K562 (cell line): ENCODE measurements at regions not wholly inside any gene's neighbourhood (a gene's known extent, or its start where the extent isn't known, plus 50 kb on each side); places are given as distances from the start of the nearest gene placed in this dataset.

Experiments used
- CCNT2 ChIP-seq: IDR thresholded peaks from 2 replicates; pipeline ENCODE4 v1.6.1; 2011; ENCODE audit warnings: borderline replicate concordance, low read depth, mild to moderate bottlenecking, moderate library complexity, mixed read lengths, low read length; ENCODE audit not compliant: insufficient read length; ENCODE audit errors: extremely low read depth
- ETV1 ChIP-seq: fragments of 450-650 bp; conservative IDR thresholded peaks from 2 replicates; pipeline ENCODE4 v1.6.1; 2016; ENCODE audit warnings: missing genetic modification characterization, control low read depth, low read depth, missing compliant biosample characterization
- FOXA1 ChIP-seq: fragments of 450-650 bp; IDR thresholded peaks from 2 replicates; pipeline ENCODE4 v1.6.1; 2016; ENCODE audit warnings: mild to moderate bottlenecking, borderline replicate concordance
- FOXJ3 ChIP-seq: sonication (generic); formaldehyde crosslinking; IDR thresholded peaks from 2 replicates; pipeline ENCODE4 v1.4.0; 2020; ENCODE audit warnings: mild to moderate bottlenecking, missing genetic modification reagents
- HMG20A ChIP-seq: fragments of 450-650 bp; formaldehyde crosslinking; conservative IDR thresholded peaks from 2 replicates; pipeline ENCODE4 v1.4.0; 2020; ENCODE audit warnings: mild to moderate bottlenecking, mixed read lengths
- HNRNPH1 ChIP-seq: fragments of 200-400 bp; formaldehyde crosslinking; optimal IDR thresholded peaks from 2 replicates; pipeline ENCODE3; 2017; ENCODE audit warnings: low read depth, mild to moderate bottlenecking, low read length, moderate library complexity
- IRF2 ChIP-seq: sonication (generic); formaldehyde crosslinking; IDR thresholded peaks from 2 replicates; pipeline ENCODE4 v1.8.1; 2022; ENCODE audit warnings: mild to moderate bottlenecking, missing genetic modification reagents
- NFRKB ChIP-seq: fragments of 450-650 bp; IDR thresholded peaks from 2 replicates; pipeline ENCODE4 v1.6.1; 2016; ENCODE audit warnings: low read depth
- PHB2 ChIP-seq: fragments of 450-650 bp; IDR thresholded peaks from 2 replicates; pipeline ENCODE4 v1.6.1; 2017; ENCODE audit warnings: low read depth
- PHTF2 ChIP-seq: fragments of 250-450 bp; sonication (Bioruptor Pico); IDR thresholded peaks from 2 replicates; pipeline ENCODE4 v1.5.0; 2021; ENCODE audit warnings: mild to moderate bottlenecking
- POLR2AphosphoS2 ChIP-seq: IDR thresholded peaks from 2 replicates; pipeline ENCODE4 v1.6.1; 2012; ENCODE audit warnings: low read length, improper control_type of control experiment
- RBM25 ChIP-seq: fragments of 200-400 bp; formaldehyde crosslinking; IDR thresholded peaks from 2 replicates; pipeline ENCODE4 v1.6.1; 2018; ENCODE audit warnings: low read length, low read depth, moderate library complexity; ENCODE audit not compliant: severe bottlenecking
- RREB1 ChIP-seq: fragments of 250-450 bp; sonication (Bioruptor Pico); IDR thresholded peaks from 2 replicates; pipeline ENCODE4 v1.4.0; 2020
- SMARCA5 ChIP-seq: fragments of 450-650 bp; IDR thresholded peaks from 2 replicates; pipeline ENCODE4 v1.6.1; 2016
- STAT5B ChIP-seq: fragments of 250-450 bp; sonication (Bioruptor Pico); IDR thresholded peaks from 2 replicates; pipeline ENCODE4 v1.8.0; 2021; ENCODE audit warnings: mild to moderate bottlenecking, inconsistent platforms
- TCFL5 ChIP-seq: fragments of 250-450 bp; sonication (Bioruptor Pico); conservative IDR thresholded peaks from 2 replicates; pipeline ENCODE4 v1.6.1; 2021; ENCODE audit warnings: mild to moderate bottlenecking, moderate library complexity, matching md5 sums
- ZNF311 ChIP-seq: fragments of 250-450 bp; sonication (Bioruptor Pico); IDR thresholded peaks from 2 replicates; pipeline ENCODE4 v1.4.0; 2020; ENCODE audit warnings: mild to moderate bottlenecking, moderate library complexity

GRCh38 chr6:14723535-14724086 lies 522.3 kb upstream of the JARID2 start (continued):
- TF ChIP-seq RREB1 (CRISPR knock-in tag) (no peak), FOXJ3 (no peak), ZNF311 (CRISPR knock-in tag) (no peak), IRF2 (CRISPR knock-in tag) (no peak), TCFL5 (CRISPR knock-in tag) (no peak), HNRNPH1 (no peak), HMG20A (CRISPR knock-in tag) (no peak), ETV1 (tag) (no peak), PHB2 (peak; percentile 56; the same call in 1 of the 2 replicates), SMARCA5 (peak; percentile 81; the same call in 1 of the 2 replicates), NFRKB (0 out of 2 replicates have a peak, but pooled peaks have one; percentile 33), FOXA1 (no peak), POLR2AphosphoS2 (no peak), CCNT2 (no peak), PHTF2 (CRISPR knock-in tag) (no peak), STAT5B (CRISPR knock-in tag) (no peak), RBM25 (peak; percentile 73)
